GM18907 (cell line): ENCODE measurements at regions not wholly inside any gene's neighbourhood (a gene's known extent, or its start where the extent isn't known, plus 50 kb on each side); places are given as distances from the start of the nearest gene placed in this dataset.

Source experiments
- ATAC-seq: cut with Tn5 transposase; IDR thresholded peaks from one replicate; pipeline ENCODE4 v1.9.1; 2021; ENCODE audit warnings: mild to moderate bottlenecking, moderate library complexity; ENCODE audit not compliant: unreplicated experiment

DNA sequence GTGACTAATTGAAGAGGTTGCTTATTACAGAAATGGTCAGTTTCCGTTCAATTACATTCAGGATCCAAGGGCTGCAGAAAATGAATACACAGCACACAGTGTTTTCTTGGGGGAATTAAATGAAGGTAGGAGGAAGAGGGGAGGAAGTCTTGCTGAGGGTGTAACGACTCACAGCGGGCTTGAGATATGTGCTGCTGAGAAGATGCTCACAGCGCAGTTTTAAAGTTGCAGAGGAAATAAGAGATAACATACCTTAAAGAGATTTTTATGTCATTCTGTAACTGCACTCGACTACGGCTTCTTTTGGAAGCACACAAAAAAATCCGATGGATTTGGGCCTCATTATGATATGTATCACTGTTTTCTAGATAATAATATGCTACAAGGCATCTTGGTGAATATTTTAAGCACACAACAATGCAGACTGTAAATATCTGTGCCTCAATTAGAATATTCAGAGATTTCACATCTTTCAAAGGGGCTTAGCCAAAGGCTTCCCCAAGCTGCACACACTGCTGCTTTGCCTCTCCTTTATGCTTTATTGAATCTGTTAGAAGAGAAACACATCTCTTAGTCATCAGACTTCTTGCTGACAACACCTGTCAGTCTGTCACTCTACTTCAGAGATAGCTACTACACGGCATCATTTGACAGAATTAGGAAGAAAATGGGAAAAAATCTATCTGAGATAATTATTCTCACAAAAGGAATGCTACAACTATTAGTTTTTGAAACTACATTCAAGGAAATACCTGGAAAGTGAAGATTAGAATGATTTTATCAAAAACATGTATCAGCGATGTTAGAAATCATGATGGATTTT lies 773.2 kb downstream of the OTOL1 start:
- no peak for ATAC-seq

DNA sequence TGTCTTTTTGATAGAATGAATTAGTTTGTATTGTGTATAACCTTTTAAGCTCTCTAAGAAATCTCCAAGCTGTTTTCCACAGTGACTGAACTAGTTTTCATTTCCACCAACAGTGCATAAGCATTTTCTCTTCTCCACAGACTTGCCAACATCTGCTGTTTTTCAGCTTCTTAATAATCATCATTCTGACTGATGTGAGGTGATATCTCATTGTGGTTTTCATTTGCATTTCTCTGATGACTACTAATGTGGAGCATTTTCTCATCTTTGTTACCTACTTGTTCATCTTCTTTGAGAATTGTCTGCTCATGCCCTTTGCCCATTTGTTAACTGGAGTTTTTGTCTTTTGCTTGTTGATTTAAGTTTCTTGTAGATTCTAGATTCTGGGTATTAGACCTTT lies 777.5 kb downstream of the OTOL1 start:
- no peak for ATAC-seq

DNA sequence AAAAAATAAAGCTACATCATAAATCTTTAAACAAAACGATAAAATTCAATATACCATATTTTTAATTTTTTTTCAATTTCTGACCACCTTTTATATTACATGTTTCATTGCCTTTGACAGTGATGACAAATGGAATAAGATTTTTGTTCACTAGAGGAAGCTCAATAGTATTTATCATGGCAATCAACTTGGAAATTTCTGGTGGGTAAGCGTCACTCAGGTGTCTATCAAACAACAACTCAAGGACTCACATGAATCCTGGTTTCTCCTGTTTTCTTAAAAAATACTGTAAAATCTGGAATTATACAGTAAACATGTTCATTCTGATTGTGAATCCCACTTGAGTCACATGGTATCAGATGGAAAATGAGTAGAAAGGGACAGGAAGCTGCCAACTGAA lies 782.2 kb downstream of the OTOL1 start:
- ATAC-seq: no peak

DNA sequence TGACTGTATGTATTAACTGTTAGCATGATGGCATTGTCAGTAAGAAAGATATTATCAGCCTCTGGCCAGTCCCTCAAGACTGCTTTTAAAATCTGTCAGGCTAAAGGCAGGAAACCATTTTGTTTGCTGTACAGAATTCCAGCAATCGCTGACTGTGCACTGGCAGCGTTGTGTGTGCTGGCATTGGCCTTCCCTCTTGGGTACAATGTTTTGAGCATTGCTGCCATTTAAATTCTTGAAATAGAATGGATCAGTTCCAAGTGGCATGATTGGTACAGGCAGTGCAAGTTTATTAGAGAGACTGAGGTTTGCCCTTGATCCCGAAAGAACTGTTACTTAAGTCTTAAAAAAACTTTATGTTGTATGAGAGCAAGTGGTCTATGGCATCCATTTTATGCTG lies 788.7 kb downstream of the OTOL1 start:
- ATAC-seq: no peak

DNA sequence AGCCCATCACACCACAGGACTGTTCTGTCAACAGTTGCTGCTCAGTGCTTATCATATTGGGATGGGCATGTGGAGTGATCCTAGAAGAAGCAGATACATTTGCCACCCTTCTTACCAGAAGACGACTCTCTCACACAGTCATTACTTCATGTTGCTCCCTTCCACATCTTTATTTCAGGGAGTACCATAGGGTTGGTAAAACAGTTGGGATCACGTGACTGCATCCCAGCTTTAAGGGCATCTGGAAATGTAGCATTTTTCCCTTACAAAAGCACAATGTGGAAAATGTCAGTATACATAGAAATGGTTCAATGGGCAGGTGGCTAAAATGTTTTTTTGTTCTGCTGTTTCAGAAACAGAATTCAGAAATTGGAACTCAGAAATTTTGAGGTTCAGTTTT lies 791.0 kb downstream of the OTOL1 start:
- no peak for ATAC-seq

DNA sequence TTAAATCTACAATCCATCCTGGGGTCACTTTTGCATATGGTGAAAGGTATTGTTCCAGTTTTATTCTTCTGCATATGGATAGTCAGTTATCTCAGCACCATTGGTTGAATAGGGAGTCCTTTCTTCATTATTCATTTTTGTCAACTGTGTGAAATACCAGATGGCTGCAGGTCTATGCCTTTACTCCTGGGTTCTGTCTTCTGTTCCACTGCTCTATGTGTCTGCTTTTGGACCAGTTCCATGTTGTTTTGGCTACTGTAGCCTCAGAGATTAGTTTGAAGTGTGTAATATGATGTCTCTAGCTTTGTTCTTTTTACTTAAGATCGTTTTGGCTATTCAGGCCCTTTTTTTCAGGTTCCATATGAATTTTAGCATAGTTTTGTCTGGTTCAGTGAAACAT lies 795.8 kb downstream of the OTOL1 start:
- ATAC-seq: no peak

DNA sequence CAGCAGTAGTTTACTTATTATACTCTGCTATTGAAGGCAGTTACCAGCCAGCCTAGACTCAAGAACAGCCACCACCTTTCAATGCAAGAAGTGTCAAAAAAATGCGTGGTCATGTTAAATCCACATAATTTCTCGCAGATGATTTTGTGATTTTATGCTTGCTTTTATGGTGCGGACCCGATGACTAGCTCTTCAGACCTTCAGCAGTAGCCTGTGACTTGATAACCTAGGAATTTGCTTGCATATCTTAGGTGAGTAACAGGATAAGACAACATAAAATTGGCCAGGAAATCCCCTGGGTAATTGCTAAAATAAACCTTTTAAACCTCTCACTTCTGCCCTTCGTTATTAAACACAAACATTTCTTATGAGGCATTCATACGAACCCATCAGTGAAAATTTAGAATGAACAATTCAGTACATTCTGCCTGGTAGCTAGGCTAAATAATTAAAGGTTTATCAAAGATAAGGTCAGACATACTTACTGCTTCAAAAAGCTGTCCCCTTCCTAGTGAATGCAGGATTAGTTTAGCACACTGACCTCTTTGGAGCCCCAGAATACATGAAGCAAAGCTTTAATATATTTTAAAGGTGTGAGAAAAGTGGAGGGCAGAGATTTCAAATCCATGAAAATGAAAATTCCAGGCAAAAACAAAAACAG lies 798.8 kb downstream of the OTOL1 start:
- ATAC-seq: no peak

DNA sequence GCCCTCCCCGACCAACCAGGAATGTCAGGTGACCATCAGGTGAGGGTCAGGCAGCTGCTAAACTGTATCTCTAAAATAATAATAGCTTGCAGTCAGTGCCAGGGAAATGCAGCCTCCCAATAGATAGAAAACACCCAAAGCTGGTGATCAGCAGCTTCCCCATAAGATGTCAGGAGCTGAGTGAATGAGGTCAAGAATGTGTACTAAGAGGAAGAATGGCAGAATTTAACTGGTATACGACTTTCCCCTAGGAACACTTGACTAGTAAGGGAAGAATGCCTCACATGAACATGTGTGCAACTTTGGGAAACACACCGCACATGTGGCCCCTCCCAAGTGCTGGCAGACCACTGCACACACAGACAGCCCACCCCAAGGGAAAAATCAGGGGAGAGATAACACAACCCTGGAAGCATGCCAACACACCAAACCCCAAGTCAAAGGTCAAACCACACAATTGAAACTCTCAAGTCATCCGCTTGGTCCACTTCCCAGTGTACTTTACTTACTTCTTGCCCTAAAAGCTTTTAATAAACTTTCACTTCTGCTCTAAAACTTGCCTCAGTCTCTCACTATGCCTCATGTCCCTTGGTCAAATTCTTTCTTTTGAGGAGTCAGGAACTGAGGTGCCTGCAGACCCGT lies 806.5 kb downstream of the OTOL1 start:
- no peak for ATAC-seq

DNA sequence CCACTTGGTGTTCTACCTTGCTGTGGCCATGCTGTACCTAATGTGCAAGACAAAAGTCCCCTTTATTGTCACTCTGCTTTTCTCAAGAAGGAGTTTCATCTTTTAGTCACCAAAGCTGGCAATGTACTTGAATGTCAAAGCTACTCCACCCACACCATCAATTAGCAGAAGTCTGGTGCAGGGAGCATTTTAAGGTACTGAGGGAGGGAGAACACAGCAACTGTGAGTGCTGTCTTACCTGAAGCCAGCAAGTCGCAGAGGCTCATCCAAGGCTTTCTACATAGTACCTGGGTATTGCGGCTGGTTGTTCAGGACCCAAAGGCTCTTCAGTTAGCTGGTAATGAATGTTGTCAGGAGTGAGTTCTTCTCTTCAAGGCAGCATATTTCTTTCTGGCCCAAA lies 820.4 kb downstream of the OTOL1 start:
- no peak for ATAC-seq

DNA sequence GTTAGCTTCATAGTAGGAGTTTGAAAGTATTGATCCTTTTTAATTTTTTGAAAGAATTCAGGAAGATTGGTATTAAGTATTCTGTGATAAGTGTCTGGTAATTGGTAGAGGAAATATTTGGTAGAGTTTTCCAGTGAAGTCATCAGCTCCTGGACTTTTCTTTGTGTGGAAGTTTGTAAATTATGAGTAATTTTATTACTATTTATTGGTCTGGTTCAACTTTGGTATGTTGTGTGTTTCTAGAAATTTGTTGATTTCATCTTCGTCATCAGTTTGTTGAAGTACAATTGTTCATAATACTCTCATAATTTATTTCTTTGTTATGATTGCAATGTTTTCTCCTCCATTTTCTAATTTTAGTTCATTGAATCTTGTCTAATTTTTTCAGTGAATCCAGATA lies 832.0 kb downstream of the OTOL1 start:
- no peak for ATAC-seq

DNA sequence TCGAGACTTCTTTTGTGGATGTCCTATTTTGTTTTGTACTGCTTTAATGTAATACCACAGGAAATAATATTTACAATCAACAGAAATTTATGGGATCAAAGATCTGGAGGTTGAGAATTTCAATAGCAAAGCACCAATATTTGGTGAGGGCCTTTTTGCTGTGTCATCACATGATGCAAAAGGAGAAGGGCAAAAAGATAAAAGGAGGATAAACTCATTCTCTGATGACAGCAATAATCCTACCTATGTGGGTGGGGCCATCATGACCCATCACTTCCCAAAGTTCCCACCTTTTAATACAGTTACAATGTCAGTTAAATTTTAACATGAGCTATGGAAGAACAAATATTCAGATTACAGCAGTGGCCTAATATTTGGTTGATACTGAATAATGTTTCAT lies 832.9 kb downstream of the OTOL1 start:
- ATAC-seq: no peak

DNA sequence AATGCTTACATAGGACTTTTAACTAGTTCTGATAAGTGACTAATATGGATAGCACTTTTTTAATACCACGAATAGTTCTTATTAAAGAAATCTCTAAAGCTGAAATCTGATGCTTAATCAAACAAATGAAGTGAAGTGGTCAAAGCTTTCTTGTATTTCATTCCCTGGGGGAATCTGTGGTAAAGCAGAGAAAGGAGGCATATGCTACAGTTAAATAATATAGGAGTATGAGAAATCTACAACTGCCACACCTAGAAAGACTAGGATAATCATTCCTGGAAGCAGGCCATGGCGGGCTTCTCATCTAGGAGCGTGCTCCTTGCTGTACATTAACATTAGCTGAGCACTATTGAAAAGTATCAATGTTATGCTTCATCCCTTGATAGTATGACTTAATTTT lies 835.7 kb downstream of the OTOL1 start:
- ATAC-seq: no peak

DNA sequence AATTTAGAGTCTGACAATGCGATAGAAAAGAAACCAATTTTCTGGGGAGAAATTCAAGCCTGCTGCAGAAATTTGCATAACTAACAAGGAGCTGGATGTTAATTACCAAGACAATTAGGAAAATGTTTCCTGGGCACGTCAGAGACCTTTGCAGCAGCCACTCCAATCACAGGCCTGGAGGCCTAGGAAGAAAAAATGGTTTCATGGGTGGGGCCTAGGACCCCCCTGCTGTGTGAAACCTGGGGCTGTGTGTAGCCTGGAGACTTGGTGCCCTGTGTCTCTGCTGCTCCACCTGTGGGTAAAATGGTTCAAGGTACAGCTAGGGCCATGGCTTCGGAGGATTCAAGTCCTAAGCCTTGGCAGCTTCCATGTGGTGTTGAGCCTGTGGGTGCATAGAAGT lies 837.9 kb downstream of the OTOL1 start:
- no peak for ATAC-seq

DNA sequence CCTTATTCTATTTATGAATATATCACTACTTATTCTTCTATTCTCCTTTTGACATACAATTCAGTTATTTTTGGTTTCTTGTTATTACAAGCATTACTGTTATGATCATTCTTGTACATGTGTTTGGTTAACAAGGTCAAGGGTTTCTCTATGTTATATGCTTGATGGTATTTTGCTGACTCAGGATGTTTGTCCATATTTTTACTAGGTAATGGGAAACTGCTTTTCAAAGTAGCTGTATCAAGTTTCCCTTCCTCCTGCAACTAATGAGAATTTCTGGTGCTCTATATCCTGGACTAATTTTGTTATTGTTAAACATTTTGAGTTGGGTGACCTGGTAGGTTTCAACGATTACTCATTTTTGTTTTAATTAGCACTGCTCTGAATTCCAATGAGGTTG lies 841.0 kb downstream of the OTOL1 start:
- no peak for ATAC-seq

DNA sequence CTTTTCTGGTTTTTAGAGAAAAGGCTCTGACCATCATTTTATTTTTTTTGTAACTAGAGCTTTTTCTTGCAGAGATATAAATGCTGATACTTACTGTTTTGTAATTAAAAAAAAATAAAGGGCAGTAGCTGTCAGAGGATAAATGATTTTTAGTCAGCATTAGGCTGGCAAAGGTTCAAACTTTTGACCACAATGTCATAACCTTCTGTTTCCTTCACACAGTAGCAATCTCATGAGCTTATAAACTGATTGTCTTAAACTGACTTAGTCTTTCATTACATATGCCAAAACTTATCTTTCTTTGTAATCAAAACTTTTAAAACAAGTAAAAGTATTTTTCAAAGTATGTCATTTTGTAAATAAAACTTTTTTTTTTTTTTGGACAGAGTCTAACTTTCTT lies 841.9 kb downstream of the OTOL1 start:
- no peak for ATAC-seq

DNA sequence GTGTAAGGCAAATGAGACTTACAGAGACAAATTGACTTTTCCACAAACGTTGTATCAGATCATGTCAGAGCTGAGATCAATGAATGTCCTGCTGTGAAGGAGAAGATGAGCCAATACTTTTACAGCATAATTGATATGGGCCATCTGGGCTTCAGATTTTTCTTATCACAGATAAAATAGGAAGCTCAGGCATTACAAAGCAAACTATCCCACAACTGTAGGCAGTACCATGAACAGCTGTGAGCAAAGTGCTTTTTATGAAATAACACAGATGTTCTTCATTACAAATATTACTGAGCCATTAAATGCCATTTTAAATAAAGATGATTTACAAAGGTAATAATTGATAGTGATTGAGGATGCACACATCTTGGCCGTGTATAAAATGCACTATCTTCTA lies 852.3 kb downstream of the OTOL1 start:
- ATAC-seq: no peak

DNA sequence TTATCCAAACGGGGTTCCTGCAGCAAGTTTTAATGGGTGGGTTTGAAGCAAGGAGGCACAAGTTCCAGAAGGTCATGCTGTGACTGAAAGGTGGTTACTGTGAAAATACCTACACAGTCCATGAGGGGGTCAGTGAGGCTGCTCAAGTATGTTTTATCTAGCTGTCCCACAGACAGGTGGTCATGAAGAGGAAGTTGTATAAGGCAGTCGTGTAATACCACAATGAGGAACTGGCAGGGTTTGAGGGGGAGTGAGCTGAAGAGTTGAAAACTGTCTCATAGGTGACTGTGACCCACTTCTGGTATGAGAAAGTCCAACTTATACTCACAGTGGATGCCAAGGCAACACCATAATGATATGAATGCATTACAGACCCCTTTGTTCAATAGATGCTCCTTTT lies 856.8 kb downstream of the OTOL1 start:
- ATAC-seq: no peak

DNA sequence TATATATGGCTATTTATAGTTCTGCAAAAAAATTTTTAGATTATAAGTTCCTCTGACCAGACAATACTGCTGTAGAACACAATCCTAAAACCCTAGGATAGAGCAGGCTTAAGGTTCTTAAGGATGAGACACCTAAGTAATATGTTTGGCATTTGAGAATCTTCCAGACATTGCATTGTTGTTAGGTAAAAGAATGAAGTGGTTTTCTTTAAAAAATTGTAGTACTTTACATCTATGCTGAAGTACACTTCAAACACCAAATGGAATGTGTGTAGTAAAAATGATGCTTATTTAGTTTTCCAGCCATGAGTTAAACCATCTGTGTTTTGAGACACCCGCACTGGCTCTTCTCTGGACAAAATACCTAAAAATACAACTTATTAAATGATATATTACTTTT lies 857.7 kb downstream of the OTOL1 start:
- ATAC-seq: no peak

DNA sequence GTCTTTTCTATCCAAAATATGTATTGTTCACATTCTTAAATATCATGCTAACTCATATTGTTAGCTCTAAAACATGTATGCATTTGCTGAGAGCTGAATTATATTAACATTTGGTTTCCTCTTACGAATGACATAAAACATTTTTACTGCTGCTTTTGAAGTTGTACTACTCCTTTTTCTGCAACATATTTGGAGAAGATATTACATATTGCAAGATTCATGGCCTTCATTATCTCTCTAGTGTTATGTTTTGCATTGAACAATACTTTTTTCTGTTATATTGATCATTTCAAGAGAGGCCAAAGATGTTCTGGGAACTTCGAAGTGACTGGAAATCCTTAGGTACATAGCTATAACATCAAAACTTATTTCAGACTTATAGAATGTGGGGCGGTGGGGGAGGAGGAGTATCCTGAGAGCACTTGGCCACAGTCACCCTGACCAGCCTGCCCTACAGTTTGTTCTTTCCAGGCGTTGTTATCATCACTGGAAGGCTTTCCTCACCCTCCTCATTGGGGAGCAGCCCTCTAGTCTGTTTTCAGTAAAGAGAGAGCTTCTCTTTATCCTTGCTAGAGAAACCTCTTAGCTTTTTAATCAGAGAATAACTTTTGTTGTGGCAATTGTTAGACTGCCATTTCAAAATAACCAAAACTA lies 868.6 kb downstream of the OTOL1 start:
- ATAC-seq: no peak

DNA sequence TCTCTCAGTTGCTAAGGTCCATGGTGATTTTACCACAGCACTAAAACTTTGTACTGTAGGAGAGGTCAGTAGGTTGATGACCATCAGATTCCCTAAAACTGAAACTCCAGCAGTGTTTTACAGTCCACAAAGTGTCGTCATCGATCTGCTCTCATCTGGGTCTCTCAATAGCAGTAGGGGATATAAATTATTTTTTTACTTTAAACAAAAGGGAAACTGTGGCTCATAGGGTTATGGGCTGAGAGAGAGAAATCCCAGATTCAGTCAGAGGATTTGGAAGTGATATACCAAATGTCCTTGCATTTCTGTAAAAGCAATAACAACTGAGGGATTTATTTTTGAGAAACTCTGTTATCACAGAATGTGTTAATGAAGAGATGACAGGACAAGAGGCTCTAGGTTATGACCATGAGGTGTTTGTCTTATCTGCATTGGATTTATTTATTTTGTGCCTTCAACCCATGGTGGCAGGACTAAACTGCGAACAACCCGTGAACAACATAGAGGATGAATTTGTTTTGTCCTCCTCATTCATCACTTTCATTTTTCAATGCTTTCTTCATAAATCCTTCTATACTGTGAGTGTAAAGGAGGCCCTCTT lies 869.7 kb downstream of the OTOL1 start:
- no peak for ATAC-seq
